ENCODE measurements at regions not wholly inside any gene's neighbourhood (a gene's known extent, or its start where the extent isn't known, plus 50 kb on each side); places are given as distances from the start of the nearest gene placed in this dataset.

DNA sequence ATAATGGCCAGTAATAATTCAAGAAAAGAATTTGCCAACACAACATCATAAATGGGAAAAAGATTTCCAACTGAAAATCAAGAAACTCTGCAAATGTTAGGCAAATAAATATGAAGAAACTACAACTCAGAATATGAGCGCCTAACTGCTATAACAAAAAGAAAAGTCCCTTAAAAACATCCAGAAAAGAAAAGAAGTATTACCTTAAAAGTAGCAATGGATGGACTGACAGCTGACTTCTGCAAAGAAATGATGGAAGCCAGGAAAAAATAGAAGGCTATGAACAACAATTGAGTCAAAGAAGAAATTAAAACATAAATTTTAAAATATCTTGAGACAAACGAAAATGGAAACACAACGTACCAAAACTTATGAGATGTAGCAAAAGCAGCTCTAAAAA, 482.3 kb upstream of the ZNF507 start:
- peaks cover 0 to 36% of the 10 kb centered on the region in 2 donors for H3K9me3 ChIP-seq
- no peaks in the 10 kb centered on the region for H3K4me1 ChIP-seq
- TF ChIP-seq, protein P1, sequence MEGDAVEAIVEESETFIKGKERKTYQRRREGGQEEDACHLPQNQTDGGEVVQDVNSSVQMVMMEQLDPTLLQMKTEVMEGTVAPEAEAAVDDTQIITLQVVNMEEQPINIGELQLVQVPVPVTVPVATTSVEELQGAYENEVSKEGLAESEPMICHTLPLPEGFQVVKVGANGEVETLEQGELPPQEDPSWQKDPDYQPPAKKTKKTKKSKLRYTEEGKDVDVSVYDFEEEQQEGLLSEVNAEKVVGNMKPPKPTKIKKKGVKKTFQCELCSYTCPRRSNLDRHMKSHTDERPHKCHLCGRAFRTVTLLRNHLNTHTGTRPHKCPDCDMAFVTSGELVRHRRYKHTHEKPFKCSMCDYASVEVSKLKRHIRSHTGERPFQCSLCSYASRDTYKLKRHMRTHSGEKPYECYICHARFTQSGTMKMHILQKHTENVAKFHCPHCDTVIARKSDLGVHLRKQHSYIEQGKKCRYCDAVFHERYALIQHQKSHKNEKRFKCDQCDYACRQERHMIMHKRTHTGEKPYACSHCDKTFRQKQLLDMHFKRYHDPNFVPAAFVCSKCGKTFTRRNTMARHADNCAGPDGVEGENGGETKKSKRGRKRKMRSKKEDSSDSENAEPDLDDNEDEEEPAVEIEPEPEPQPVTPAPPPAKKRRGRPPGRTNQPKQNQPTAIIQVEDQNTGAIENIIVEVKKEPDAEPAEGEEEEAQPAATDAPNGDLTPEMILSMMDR (IDR thresholded peaks at IDR 0.05) = no peak
- no peak overlapping the region for H3K4me3 ChIP-seq
- no peak for ATAC-seq
- intact Hi-C loops (cut with DNase I) = no loop called here
- H3K27me3 ChIP-seq = no peaks in the 10 kb centered on the region
- H3K27ac ChIP-seq = no peak overlapping the region
- no peaks in the 10 kb centered on the region for H3K36me3 ChIP-seq
- no peak for DNase-seq

- no peak for DNase-seq
- Histone ChIP-seq H3K36me3 (no peaks in the 10 kb centered on the region), H3K9me3 (peaks cover 0 to 5% of the 10 kb centered on the region in 2 donors), H3K27ac (no peak overlapping the region), H3K4me1 (no peaks in the 10 kb centered on the region), H3K4me3 (no peak overlapping the region), H3K27me3 (no peaks in the 10 kb centered on the region)
- TF ChIP-seq, protein P1 (IDR thresholded peaks at IDR 0.05) = no peak
- ATAC-seq = no peak
- intact Hi-C loops (cut with DNase I) = no loop called here
Measured at GRCh38 chr19:31874313-31874712, 471.1 kb upstream of the ZNF507 start.

DNA sequence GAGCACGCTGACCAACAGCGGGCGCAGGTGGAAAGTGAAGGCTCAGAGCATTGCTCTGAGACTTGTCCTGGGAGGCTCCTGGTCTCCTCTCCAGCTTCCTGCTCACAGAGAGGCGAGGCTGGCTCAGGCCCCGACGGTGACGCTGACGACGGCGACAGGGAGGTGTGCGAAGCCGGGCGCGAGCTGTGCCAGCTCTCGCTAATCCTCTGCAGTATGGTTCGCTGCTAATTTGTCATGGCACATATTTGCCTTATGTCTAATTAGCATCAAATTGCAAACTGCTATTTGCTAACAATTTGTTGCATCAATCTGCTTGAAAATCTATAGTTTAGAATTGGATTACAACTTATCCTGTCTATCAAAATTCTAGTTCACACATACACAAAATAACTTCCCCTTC, 469.8 kb upstream of the ZNF507 start:
- no peak for DNase-seq
- ATAC-seq = no peak
- Histone ChIP-seq H3K9me3 (peaks cover 0 to 3% of the 10 kb centered on the region in 2 donors), H3K4me3 (no peak overlapping the region), H3K4me1 (no peaks in the 10 kb centered on the region), H3K27ac (no peak overlapping the region), H3K36me3 (no peaks in the 10 kb centered on the region), H3K27me3 (no peaks in the 10 kb centered on the region)
- TF ChIP-seq, protein P1 (IDR thresholded peaks at IDR 0.05) = no peak
- intact Hi-C loops (cut with DNase I) = no loop called here

GRCh38 chr19:31880283-31880682, 465.1 kb upstream of the ZNF507 start:
- no peaks in the 10 kb centered on the region for H3K4me1 ChIP-seq
- peak in 2 of 4 donors; percentile 30 to 58 for DNase-seq
- no peak overlapping the region for H3K27ac ChIP-seq
- TF ChIP-seq, protein P1 (IDR thresholded peaks at IDR 0.05) = no peak
- intact Hi-C loops (cut with DNase I) = no loop called here
- no peaks in the 10 kb centered on the region for H3K9me3 ChIP-seq
- H3K36me3 ChIP-seq = no peaks in the 10 kb centered on the region
- no peak for ATAC-seq
- no peak overlapping the region for H3K4me3 ChIP-seq
- no peaks in the 10 kb centered on the region for H3K27me3 ChIP-seq

DNA sequence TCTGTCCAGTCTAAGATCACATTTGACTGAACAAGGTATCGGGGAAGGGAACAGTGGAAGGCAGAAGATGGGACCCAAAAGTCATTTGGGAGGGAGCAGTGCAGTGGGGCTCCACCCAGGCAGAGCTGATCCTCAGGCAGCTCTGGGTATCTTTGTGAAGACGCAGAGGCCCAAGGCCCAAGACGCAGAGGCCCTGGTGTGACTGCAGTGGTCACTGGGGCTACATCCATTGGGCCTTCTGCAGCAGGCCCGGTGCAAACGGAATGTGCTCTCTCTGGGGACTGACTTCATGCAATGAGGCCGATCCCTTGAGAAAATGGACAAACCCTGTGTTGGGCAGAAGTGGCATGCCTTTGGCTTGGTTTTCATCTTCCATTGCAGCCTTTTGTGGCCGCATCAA, 463.4 kb upstream of the ZNF507 start:
- no peak overlapping the region for H3K27ac ChIP-seq
- no peak overlapping the region for H3K4me3 ChIP-seq
- intact Hi-C loops (cut with DNase I) = no loop called here
- H3K4me1 ChIP-seq = no peaks in the 10 kb centered on the region
- no peaks in the 10 kb centered on the region for H3K36me3 ChIP-seq
- no peaks in the 10 kb centered on the region for H3K27me3 ChIP-seq
- no peaks in the 10 kb centered on the region for H3K9me3 ChIP-seq
- ATAC-seq (no peak), DNase-seq (no peak)
- TF ChIP-seq, protein P1 (IDR thresholded peaks at IDR 0.05) = no peak
